CD4-positive, alpha-beta T cell treated with Interleukin-4 for 1 hour (primary cell): ENCODE measurements at regions not wholly inside any gene's neighbourhood (a gene's known extent, or its start where the extent isn't known, plus 50 kb on each side); places are given as distances from the start of the nearest gene placed in this dataset.

Source experiments
- DNase-seq, 2 donors: peaks; one replicate each; pipeline ENCODE4 v3.0.0-alpha.2; 2020 to 2022

GRCh38 chr9:115587310-115587709, 469.4 kb upstream of the TNC start:
- no peak for DNase-seq

GRCh38 chr9:115590011-115590410, 472.1 kb upstream of the TNC start:
- no peak for DNase-seq

DNA sequence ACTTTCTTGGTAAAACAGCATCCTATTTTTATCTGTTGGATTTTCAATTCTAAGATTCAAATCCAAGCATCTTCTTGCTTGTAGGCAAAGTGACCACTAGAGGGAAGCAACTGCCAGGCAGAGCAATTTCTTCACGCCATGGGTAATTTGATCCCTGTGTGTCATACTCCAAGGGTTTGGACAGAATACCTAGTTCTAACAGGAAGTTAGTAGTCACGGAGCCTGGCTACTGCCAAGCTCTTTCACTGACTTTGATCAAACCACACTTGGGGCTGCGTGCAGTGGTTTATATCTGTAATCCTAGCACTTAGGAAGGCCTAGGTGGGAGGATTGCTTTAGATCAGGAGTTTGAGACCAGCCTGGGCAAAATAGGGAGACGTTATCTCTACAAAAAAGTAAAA, 473.6 kb upstream of the TNC start:
- DNase-seq: no peak

- DNase-seq: peak in 1 of 2 donors; percentile 31
Measured at GRCh38 chr9:115593587-115594091, 475.7 kb upstream of the TNC start.

- no peak for DNase-seq
Measured at GRCh38 chr9:115594557-115594956, 476.6 kb upstream of the TNC start.

DNA sequence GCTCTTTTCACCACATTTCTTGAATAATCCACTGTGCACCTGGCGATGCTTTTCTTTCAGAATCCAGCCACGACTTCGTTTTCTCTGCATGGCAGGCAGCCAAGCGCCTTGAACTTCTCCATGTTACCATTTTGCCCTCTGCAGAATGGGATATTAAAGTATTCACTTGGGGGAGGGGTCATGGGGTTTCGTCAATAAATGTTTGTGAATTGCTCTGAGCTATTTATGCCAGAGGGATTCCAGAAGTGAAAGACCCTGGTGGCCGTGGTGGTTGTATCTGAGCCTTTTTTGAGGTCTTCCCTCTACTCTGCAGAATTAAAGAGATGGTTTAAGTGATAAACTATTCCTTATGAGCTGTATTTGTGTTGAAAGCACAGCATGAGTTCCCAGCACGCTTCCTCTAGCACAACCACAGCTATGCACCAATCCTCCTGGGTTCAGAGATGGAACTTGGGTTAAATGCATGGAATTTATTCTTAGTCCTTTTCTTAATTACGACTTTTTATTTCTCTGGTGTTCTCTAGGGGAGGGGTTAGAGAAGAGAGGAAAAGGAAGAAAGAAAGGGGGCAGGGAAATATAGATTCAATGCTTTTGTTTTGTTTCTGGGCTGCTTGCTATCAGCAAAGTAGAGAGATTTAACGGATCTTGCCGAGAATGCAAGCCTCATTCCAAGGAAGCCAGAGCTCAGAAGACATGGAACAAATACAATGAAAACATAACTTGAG, 478.2 kb upstream of the TNC start:
- DNase-seq: no peak

GRCh38 chr9:115596746-115597080, 478.8 kb upstream of the TNC start:
- DNase-seq: no peak

DNA sequence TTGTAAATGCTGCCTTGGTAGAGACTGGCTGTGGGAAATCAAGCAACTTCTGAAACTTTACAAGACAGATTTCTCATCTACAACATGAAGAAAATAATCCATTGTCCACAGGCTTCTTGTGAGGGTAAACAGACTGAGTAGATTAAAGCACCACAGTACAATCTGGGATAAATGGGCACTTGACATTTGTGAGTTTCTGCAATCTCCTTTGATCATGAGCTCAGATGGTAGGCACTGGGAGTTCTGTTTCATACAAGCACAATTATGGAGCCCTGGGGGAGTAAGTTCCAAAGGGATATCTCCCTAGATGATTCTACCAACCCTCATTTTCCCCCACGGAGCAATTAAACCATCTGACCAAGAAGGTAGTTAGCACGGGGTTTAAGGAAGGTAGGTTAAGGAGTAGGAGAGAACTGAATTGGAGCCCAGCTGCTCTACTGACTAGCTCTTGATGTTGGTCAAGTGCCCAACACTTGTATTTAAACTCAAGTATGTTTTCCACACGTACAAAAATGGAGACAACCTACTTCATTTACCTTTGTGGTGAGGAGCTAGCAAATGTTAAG, 479.5 kb upstream of the TNC start:
- DNase-seq: no peak

GRCh38 chr9:115598751-115599150, 480.8 kb upstream of the TNC start:
- DNase-seq: no peak

DNA sequence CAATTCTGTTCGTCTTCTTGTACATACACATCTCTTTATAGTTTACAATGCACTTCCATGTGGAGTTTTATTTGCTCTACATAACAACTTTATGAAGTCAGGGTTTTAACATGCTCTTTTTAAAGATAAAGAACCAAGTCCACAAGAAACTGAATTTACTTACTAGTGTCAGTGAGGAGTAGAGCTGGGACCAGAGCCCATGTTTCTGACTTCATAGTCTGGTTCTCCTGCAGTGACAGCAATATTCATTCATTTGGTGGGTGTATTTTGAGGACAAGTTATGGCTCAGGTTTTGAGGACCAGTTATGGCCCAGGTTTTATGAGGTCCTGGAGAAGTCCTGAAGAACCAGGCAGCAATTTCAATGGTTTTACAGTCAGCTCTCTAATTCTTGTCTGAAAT, 481.9 kb upstream of the TNC start:
- DNase-seq: no peak

DNA sequence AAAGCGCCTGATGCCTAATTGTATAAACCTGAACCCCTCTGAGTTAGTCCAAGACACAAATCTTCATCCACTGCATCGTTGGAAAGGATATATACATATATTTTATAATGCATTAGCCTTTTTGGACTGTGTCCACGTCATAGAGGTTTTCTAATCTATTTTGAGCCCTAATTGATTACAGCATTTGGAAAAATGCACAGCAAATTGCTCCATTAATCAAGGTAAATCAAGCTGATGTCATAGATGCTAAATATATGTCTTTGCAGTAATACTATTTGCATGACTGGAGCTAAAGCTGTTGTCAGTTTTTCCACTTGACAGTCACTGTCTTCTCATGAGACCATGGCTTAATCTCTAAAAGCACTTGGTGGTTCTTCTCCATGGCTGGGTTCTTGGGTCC, 483.5 kb upstream of the TNC start:
- no peak for DNase-seq

GRCh38 chr9:115604831-115605483, 487.0 kb upstream of the TNC start:
- DNase-seq: no peak

DNA sequence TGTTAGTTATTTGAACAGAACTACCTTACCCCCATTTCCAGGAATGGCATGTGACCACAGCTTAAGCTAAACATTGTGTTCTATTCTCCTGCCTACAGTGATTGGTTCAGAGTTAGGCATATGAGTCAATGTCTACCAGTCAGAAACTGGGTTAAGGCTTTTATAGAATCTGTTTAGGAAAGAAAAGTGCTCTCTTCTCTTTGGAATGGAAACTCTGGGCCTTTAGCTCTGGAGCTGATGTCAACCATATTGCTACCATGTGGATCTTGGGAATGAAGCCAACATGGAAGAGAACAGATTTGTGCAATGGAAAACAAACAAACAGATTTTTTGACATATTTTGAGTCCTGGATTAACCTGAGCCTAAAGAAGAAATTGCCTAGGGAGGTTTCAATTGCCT, 488.9 kb upstream of the TNC start:
- DNase-seq: no peak

DNA sequence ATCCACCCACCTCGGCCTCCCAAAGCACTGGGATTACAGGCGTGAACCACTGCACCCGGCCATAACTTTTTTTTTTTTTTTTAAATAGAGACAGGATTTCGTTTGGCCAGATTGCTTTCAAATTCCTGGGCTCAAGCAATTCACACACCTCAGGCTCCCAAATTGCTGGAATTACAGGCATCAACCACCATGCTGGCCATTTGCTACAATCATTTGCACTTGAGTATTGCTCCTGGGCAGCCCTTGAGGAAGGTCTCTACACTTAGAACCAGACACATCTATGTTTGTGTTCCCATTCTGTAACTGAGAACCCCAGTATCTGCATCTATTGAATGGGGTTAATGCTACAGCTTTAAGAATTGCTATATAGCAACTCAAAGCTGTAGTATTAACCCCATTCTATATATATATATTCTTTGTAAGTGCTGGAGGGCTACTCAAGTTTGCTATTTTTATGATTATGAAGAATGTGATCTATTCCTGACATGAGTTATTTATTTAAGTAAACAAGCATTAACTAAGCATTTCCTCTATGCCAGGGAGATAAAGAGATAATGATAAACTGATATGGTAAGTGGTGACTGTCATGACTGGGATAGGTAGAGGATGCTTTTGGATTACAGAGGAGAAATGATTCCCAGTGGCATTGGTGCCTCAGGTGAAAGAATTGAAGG, 496.5 kb upstream of the TNC start:
- no peak for DNase-seq

- DNase-seq: no peak
Measured at GRCh38 chr9:115615000-115615401, 497.0 kb upstream of the TNC start.

DNA sequence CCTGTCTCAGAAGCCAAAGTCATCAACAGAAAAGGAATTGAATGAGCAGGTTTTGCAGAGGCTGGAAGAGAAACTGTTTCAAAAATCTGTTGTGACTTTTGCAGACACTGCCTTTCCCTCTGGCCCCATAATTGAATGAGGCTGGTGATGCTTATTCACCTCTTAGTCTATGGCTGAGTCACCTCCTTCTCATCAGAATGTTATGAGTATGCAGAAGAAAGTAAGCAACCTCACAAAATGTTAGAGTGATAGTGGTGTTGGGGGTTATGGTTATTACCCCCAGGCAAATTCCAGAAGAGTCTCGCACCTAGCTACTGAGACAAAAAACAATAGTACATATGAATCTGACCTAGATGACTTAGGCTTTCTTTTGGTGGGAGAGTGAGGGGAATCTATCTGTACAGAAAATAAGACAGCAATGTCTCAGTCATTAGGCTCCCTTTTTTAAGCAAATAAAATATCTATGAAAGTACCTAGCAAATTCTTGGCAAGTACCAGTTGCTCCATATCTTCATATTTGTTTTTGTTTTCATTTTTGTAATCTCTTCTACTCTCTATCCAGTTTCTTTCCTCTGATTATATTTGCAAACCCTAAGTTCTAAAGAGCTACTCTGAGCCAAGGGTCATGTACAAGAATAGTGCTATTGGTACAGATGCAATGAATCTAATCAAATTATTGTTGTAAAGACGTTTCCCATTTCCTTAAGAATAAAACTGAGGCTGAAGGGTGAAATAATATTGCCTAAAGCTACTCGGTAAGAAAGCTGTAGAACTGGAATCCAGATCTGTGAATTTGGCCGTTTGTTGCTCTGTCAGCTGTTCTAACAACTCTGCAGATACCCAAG, 498.1 kb upstream of the TNC start:
- DNase-seq: no peak

DNA sequence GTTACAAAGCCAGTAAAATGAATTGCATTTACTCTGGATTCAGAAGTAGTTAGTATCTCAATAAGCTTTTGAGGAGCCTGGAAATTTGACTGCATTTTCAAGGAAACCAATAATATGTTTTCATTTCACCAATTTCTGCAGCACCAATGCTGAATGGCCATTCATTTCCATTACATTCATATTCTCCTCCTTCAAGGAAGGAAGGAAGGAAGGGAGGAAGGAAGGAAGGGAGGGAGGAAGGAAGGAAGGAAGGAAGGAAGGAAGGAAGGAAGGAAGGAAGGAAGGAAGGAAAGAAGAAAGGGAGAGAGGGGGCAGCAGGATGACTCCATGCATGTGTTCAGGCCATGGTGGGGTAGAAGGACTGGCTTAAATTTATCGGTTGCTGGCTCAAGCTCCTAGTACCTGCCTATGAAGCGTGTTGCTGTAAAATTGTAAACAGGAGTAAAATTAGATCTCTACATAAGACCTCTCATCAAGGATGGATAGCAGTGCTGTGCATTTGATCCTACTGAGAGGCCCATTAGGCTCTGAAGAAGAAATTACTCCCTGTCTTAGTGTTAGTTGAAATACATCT, 498.8 kb upstream of the TNC start:
- DNase-seq: no peak

DNA sequence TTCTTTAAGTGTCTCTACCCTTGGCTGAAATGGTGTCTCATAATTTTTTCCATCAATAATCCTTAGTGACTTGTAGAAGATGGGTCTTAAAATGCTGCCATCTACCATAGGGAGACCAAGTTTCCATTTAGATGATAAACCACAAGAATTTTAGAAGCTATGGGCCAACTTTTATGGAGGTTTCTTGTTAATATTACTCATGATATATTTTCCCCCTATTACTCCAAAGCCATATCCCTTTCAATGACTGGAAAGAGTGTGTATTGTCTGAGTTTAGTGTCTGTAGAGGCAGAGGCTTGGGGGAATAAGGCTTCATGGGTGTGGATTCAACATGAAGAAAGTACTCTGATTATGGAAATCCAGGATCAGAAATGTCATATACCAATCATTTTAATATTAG, 507.3 kb upstream of the TNC start:
- no peak for DNase-seq

- DNase-seq: no peak
Measured at GRCh38 chr9:115625954-115626353, 508.0 kb upstream of the TNC start.

DNA sequence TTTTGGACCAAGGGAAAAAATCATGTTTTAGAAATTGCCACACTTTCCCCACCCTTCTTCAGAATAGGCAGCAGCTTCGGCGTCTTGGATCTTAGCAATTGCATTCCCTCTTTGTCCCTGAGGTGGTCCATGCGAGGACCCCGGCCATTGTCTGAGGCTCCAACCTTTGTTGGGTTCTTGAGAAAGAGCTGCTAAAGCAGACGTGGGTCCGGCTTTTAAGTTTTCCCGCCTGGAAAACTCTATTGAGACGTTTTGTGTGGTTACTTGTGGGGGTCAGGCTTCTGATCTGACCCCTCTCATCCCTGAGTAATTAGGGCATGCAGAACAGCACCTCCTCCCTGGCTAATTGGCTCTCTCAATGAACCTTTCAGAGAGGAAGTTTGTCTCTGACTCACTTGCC, 509.6 kb upstream of the TNC start:
- no peak for DNase-seq

GRCh38 chr9:115628426-115628825, 510.5 kb upstream of the TNC start:
- no peak for DNase-seq
